ENCODE measurements at regions not wholly inside any gene's neighbourhood (a gene's known extent, or its start where the extent isn't known, plus 50 kb on each side); places are given as distances from the start of the nearest gene placed in this dataset.

DNA sequence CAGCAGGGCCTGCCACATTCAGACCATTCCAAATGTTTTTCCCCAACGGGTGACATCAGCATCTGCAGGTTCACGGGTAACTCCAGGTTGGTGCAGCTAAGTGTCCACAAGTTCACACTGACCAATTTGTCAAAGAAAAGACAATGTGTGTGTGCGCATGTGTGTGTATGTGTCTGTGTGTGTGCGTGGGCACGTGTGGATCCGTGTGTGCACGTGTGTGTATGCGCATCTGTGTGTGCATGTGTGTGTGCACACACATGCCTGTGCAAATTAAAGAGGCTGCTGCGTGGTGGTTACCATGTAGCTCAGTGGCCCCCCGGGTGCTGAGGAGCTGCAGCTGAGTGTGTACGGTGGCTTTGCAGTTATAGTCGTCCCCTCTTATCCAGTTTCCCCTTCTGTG, 187.4 kb downstream of the TMEM18 start:
- Histone ChIP-seq H3K36me3 (ENCODE audit: insufficient read depth, low read length) (no peaks in the 10 kb centered on the region), H3K27ac (ENCODE audit: low read depth in 1 of 2, low read length in 2 of 2) (no peak overlapping the region), H3K27me3 (ENCODE audit: control insufficient read depth in 1 of 2, insufficient read depth in 2 of 2, low read length in 2 of 2) (no peaks in the 10 kb centered on the region), H3K4me3 (ENCODE audit: low read length) (no peak overlapping the region), H3K4me1 (ENCODE audit: insufficient read depth, low read length) (no peaks in the 10 kb centered on the region), H3K9me3 (ENCODE audit: control insufficient read depth in 1 of 2, insufficient read depth in 1 of 2, low read length in 2 of 2) (no peaks in the 10 kb centered on the region)
- Mint-ChIP-seq H3K27ac (no peak overlapping the region), H3K4me1 (ENCODE audit: low read depth) (no peaks in the 10 kb centered on the region), H3K4me3 (no peak overlapping the region), H3K9me3 (no peaks in the 10 kb centered on the region), H3K36me3 (ENCODE audit: low read depth) (no peaks in the 10 kb centered on the region), H3K27me3 (peaks cover 12% of the 10 kb centered on the region)
- ATAC-seq (ENCODE audit: poor library complexity) (no peak), DNase-seq (no peak)
- intact Hi-C loops (cut with DNase I, micrococcal nuclease) = no loop called here
- ChIA-PET CTCF (no interaction called here), POLR2A (no interaction called here)
- TF ChIP-seq, protein P1, sequence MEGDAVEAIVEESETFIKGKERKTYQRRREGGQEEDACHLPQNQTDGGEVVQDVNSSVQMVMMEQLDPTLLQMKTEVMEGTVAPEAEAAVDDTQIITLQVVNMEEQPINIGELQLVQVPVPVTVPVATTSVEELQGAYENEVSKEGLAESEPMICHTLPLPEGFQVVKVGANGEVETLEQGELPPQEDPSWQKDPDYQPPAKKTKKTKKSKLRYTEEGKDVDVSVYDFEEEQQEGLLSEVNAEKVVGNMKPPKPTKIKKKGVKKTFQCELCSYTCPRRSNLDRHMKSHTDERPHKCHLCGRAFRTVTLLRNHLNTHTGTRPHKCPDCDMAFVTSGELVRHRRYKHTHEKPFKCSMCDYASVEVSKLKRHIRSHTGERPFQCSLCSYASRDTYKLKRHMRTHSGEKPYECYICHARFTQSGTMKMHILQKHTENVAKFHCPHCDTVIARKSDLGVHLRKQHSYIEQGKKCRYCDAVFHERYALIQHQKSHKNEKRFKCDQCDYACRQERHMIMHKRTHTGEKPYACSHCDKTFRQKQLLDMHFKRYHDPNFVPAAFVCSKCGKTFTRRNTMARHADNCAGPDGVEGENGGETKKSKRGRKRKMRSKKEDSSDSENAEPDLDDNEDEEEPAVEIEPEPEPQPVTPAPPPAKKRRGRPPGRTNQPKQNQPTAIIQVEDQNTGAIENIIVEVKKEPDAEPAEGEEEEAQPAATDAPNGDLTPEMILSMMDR (IDR thresholded peaks at IDR 0.05) = no peak

DNA sequence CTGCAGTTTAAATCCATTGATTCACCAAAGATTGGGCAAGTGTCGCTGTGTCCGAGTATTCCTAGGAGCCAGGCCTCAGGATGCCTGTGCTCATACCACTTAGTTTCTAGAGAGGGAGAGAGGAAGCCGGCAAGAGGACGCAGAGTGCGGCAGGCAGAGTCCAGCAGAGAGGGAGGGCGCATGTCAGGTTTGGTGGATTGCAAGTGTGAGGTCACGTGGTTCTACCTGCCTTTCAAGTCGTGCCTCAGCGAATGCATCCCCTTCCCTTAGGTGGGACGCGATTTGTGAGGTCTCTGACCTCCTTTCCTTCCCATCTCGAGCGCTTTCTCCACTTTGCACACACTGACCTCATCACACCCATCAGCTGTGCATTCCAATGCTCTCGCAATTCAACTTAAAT, 188.1 kb downstream of the TMEM18 start:
- DNase-seq (no peak), ATAC-seq (ENCODE audit: poor library complexity) (no peak)
- Mint-ChIP-seq H3K4me3 (no peak overlapping the region), H3K9me3 (no peaks in the 10 kb centered on the region), H3K4me1 (ENCODE audit: low read depth) (no peaks in the 10 kb centered on the region), H3K36me3 (ENCODE audit: low read depth) (no peaks in the 10 kb centered on the region), H3K27ac (no peak overlapping the region), H3K27me3 (peaks cover 12% of the 10 kb centered on the region)
- CTCF ChIA-PET = no interaction called here
- TF ChIP-seq, protein P1 (IDR thresholded peaks at IDR 0.05) = no peak
- intact Hi-C loops (cut with DNase I, micrococcal nuclease) = no loop called here
- H3K9me3 ChIP-seq (ENCODE audit: control insufficient read depth in 1 of 2, insufficient read depth in 1 of 2, low read length in 2 of 2) = no peaks in the 10 kb centered on the region
- no peak overlapping the region for H3K27ac ChIP-seq (ENCODE audit: low read depth in 1 of 2, low read length in 2 of 2)
- H3K4me3 ChIP-seq (ENCODE audit: low read length) = no peak overlapping the region
- H3K4me1 ChIP-seq (ENCODE audit: insufficient read depth, low read length) = no peaks in the 10 kb centered on the region
- POLR2A ChIA-PET = no interaction called here
- H3K36me3 ChIP-seq (ENCODE audit: insufficient read depth, low read length) = no peaks in the 10 kb centered on the region
- no peaks in the 10 kb centered on the region for H3K27me3 ChIP-seq (ENCODE audit: control insufficient read depth in 1 of 2, insufficient read depth in 2 of 2, low read length in 2 of 2)

DNA sequence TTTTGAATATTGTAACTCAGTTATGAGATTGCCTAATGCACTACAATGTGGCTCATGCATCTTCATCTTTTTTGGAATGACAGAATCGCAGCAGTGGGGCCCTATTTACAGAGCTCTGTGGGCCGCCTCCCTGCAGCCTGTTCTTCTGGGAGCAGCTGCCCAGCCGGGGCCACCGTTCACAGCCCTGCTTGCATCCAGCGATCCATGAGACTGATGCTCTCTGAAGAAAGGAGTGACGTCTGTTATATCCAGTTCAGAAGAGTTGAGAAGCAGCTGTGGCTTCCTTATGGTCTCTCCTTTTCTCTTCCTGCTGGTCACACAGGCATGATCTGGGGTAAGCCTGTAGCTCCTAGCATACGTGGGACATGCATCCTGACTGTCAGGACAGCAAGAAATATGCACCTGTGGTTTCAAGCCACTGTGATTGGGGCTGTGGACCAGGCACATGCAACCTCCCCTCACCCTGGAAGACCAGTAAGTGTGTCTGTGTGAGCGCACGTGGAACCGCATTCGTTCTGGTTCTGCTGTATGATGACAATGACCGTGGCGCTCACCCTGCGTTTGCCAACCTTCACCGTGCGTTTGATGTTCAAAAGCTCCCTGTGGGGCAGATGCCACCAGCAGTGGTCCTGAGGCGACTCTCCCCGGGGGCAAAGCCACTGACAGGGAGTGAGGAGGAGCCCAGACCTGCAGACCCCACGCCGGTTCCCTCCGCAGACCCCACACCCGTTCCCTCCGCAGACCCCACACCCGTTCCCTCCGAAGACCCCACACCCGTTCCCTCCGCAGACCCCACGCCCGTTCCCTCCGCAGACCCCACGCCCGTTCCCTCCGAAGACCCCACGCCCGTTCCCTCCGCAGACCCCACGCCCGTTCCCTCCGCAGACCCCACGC, 189.8 kb downstream of the TMEM18 start:
- intact Hi-C loops (cut with DNase I, micrococcal nuclease) = no loop called here
- H3K9me3 ChIP-seq (ENCODE audit: control insufficient read depth in 1 of 2, insufficient read depth in 1 of 2, low read length in 2 of 2) = no peaks in the 10 kb centered on the region
- Mint-ChIP-seq H3K4me1 (ENCODE audit: low read depth) (no peaks in the 10 kb centered on the region), H3K4me3 (no peak overlapping the region), H3K27me3 (peaks cover 8% of the 10 kb centered on the region), H3K36me3 (ENCODE audit: low read depth) (no peaks in the 10 kb centered on the region), H3K9me3 (no peaks in the 10 kb centered on the region), H3K27ac (no peak overlapping the region)
- ChIA-PET CTCF (no interaction called here), POLR2A (no interaction called here)
- H3K36me3 ChIP-seq (ENCODE audit: insufficient read depth, low read length) = no peaks in the 10 kb centered on the region
- TF ChIP-seq, protein P1 (IDR thresholded peaks at IDR 0.05) = no peak
- no peaks in the 10 kb centered on the region for H3K4me1 ChIP-seq (ENCODE audit: insufficient read depth, low read length)
- H3K27ac ChIP-seq (ENCODE audit: low read depth in 1 of 2, low read length in 2 of 2) = no peak overlapping the region
- no peak overlapping the region for H3K4me3 ChIP-seq (ENCODE audit: low read length)
- H3K27me3 ChIP-seq (ENCODE audit: control insufficient read depth in 1 of 2, insufficient read depth in 2 of 2, low read length in 2 of 2) = no peaks in the 10 kb centered on the region
- ATAC-seq (ENCODE audit: poor library complexity) (no peak), DNase-seq (no peak)

Data from CD4-positive, alpha-beta T cell (primary cell).